HCT116 (cell line): ENCODE measurements at regions not wholly inside any gene's neighbourhood (a gene's known extent, or its start where the extent isn't known, plus 50 kb on each side); places are given as distances from the start of the nearest gene placed in this dataset.

ENCODE experiments used
- ATAC-seq: fragments of 200-7000 bp; cut with Tn5 transposase; 2 replicates; pipeline ENCODE4 v1.9.1; 2020; ENCODE audit warnings: mild to moderate bottlenecking, moderate library complexity
- BruUV-seq: library from RNA; stranded (reverse); fragments of 400-500 nt; replicated peaks from 2 replicates; lab custom pipeline; 2021; lab: Mats Ljungman, UMichigan
- CTCF ChIA-PET: fragments of 300-600 bp; sonication (Branson Sonifier 250); formaldehyde crosslinking; loops from one replicate; lab custom pipeline; 2021; ENCODE audit warnings: antibody characterized with exemption; lab: Charles Lee
- POLR2A ChIA-PET: fragments of 300-600, 350-600 bp; sonication (Branson Sonifier 250); formaldehyde crosslinking; loops from one replicate; lab custom pipeline; 2021; ENCODE audit warnings: antibody characterized with exemption; lab: Charles Lee
- RAD21 ChIA-PET, 2 experiments: fragments of 300-600 bp; sonication (Branson Sonifier 250); formaldehyde crosslinking; loops; one replicate each; lab custom pipeline; 2023; ENCODE audit warnings: low total read pairs in 2 of 2; ENCODE audit not compliant: uncharacterized antibody in 2 of 2, unreplicated experiment in 2 of 2, low non-redundant PET in 1 of 2; lab: Charles Lee
- DNase-seq: peaks from one replicate; pipeline ENCODE4 v3.0.0-alpha.2; 2010; ENCODE audit warnings: low read depth, low spot score
- H2AFZ ChIP-seq: fragments of 200-600 bp; shearing (Covaris generic), sonication (generic); 2 replicates; pipeline ENCODE4 v1.6.1; 2017; ENCODE audit warnings: low read depth, mixed run types, mixed read lengths, antibody characterized with exemption, low read length; ENCODE audit not compliant: poor library complexity, severe bottlenecking
- H3K27ac ChIP-seq: 2 replicates; pipeline ENCODE4 v1.5.1; 2012; ENCODE audit warnings: low read depth, low read length
- H3K27me3 ChIP-seq: fragments of 200-600 bp; sonication (generic); 2 replicates; pipeline ENCODE4 v1.6.1; 2016; ENCODE audit warnings: mixed run types, low read length, mixed read lengths; ENCODE audit not compliant: insufficient read depth
- H3K36me3 ChIP-seq, 2 experiments: fragments of 200-500 bp in 1 of 2; fragments of 200-600 bp in 1 of 2; sonication (Bioruptor generic) in 1 of 2; sonication (generic) in 1 of 2; 2 replicates each; pipeline versions ENCODE4 v1.5.1 to v1.6.1; 2014 to 2016; ENCODE audit warnings: low read length in 2 of 2, inconsistent platforms in 1 of 2, mixed read lengths in 1 of 2, mixed run types in 1 of 2; ENCODE audit not compliant: insufficient read depth in 2 of 2, control insufficient read depth in 1 of 2
- H3K4me1 ChIP-seq, 2 experiments: fragments of 200-600 bp in 1 of 2; sonication (generic) in 1 of 2; 2 replicates each; pipeline versions ENCODE4 v1.5.1 to v1.6.1; 2012 to 2017; ENCODE audit warnings: low read length in 2 of 2, inconsistent platforms in 1 of 2, mild to moderate bottlenecking in 1 of 2, mixed read lengths in 1 of 2, mixed run types in 1 of 2, moderate library complexity in 1 of 2; ENCODE audit not compliant: insufficient read depth in 2 of 2, control insufficient read depth in 1 of 2
- H3K4me2 ChIP-seq: fragments of 200-600 bp; sonication (generic); 2 replicates; pipeline ENCODE4 v1.6.1; 2017; ENCODE audit warnings: mixed run types, low read length, mixed read lengths
- H3K4me3 ChIP-seq, 2 experiments: fragments of 200-600 bp in 1 of 2; sonication (generic) in 1 of 2; replicated peaks in 1 of 2; 2 replicates each; pipeline ENCODE4 v1.5.1; 2011 to 2016; ENCODE audit warnings: low read length in 2 of 2, control low read depth in 1 of 2, low read depth in 1 of 2, mild to moderate bottlenecking in 1 of 2, mixed read lengths in 1 of 2, mixed run types in 1 of 2
- H3K79me2 ChIP-seq: fragments of 200-600 bp; sonication (generic); 2 replicates; pipeline ENCODE4 v1.6.1; 2017; ENCODE audit warnings: mild to moderate bottlenecking, mixed run types, low read length, moderate library complexity, mixed read lengths; ENCODE audit not compliant: insufficient read depth
- H3K9ac ChIP-seq: fragments of 200-600 bp; sonication (generic); 2 replicates; pipeline ENCODE4 v1.6.1; 2016; ENCODE audit warnings: low read length, mixed read lengths
- H3K9me2 ChIP-seq: fragments of 200-600 bp; sonication (generic), shearing (Covaris generic); 2 replicates; pipeline ENCODE4 v1.6.1; 2017; ENCODE audit warnings: mixed run types, mild to moderate bottlenecking, moderate library complexity; ENCODE audit not compliant: insufficient read depth
- H3K9me3 ChIP-seq, 2 experiments: fragments of 200-500 bp in 1 of 2; fragments of 200-600 bp in 1 of 2; sonication (Bioruptor generic) in 1 of 2; sonication (generic) in 1 of 2; 2 replicates each; pipeline ENCODE4 v1.6.1; 2014 to 2017; ENCODE audit warnings: low read length in 2 of 2, mixed read lengths in 2 of 2, inconsistent platforms in 1 of 2, low read depth in 1 of 2, mild to moderate bottlenecking in 1 of 2, mixed run types in 1 of 2, moderate library complexity in 1 of 2; ENCODE audit not compliant: control insufficient read depth in 1 of 2, insufficient read depth in 1 of 2
- H4K20me1 ChIP-seq: fragments of 200-600 bp; sonication (generic), shearing (Covaris generic); 2 replicates; pipeline ENCODE4 v1.6.1; 2017; ENCODE audit warnings: mixed run types, mild to moderate bottlenecking, moderate library complexity; ENCODE audit not compliant: insufficient read depth
- CBX3 ChIP-seq: IDR thresholded peaks from 2 replicates; pipeline ENCODE4 v1.6.1; 2012; ENCODE audit warnings: low read depth
- CEBPB ChIP-seq: IDR thresholded peaks from 2 replicates; pipeline ENCODE4 v1.6.1; 2012; ENCODE audit warnings: low read depth
- EGR1 ChIP-seq: IDR thresholded peaks from 2 replicates; pipeline ENCODE4 v1.6.1; 2012; ENCODE audit warnings: low read depth
- ELF1 ChIP-seq: IDR thresholded peaks from 2 replicates; pipeline ENCODE4 v1.6.1; 2012; ENCODE audit warnings: low read depth, borderline replicate concordance
- EZH2 ChIP-seq: fragments of 200-600 bp; sonication (generic); IDR thresholded peaks from 2 replicates; pipeline ENCODE4 v1.6.1; 2017; ENCODE audit warnings: antibody characterized with exemption, mixed run types
- EZH2phosphoT487 ChIP-seq: fragments of 200-600 bp; IDR thresholded peaks from 2 replicates; pipeline ENCODE4 v1.6.1; 2018; ENCODE audit warnings: antibody characterized with exemption, borderline replicate concordance
- FOSL1 ChIP-seq: IDR thresholded peaks from 2 replicates; pipeline ENCODE4 v1.6.1; 2012; ENCODE audit warnings: low read depth
- JUND ChIP-seq: IDR thresholded peaks from 2 replicates; pipeline ENCODE4 v1.6.1; 2012
- POLR2A ChIP-seq: IDR thresholded peaks from 2 replicates; pipeline ENCODE4 v1.7.0; 2011; ENCODE audit warnings: borderline replicate concordance; ENCODE audit not compliant: insufficient read depth, insufficient read length; ENCODE audit errors: extremely low read depth
- POLR2AphosphoS5 ChIP-seq: IDR thresholded peaks from 2 replicates; pipeline ENCODE4 v1.6.1; 2011; ENCODE audit warnings: mild to moderate bottlenecking, low read depth, low read length, moderate library complexity
- RAD21 ChIP-seq: IDR thresholded peaks from 2 replicates; pipeline ENCODE4 v1.6.1; 2012; ENCODE audit warnings: low read depth, mild to moderate bottlenecking
- SIN3A ChIP-seq: IDR thresholded peaks from 2 replicates; pipeline ENCODE4 v1.6.1; 2012; ENCODE audit warnings: low read depth
- TCF7L2 ChIP-seq: IDR thresholded peaks from 2 replicates; pipeline ENCODE4 v1.7.0; 2011; ENCODE audit warnings: borderline replicate concordance, inconsistent platforms; ENCODE audit not compliant: insufficient read depth, insufficient read length; ENCODE audit errors: extremely low read depth
- YY1 ChIP-seq: IDR thresholded peaks from 2 replicates; pipeline ENCODE4 v1.6.1; 2011; ENCODE audit warnings: low read length, low read depth, moderate library complexity, mild to moderate bottlenecking; ENCODE audit not compliant: insufficient replicate concordance; ENCODE audit errors: extremely low read depth
- ZNF274 ChIP-seq: fragments of 200-500 bp; sonication (Bioruptor generic); IDR thresholded peaks from 2 replicates; pipeline ENCODE4 v1.6.1; 2014; ENCODE audit warnings: mild to moderate bottlenecking, low read depth, low read length, inconsistent platforms
- intact Hi-C: fragments of 100-400 bp; cut with micrococcal nuclease; formaldehyde crosslinking; loops from 2 replicates; pipeline ENCODE4 v1.10.0; 2022
- TF ChIP-seq, protein P1 (sequence below): IDR thresholded peaks from 2 replicates; pipeline ENCODE4 v1.6.1; 2012
- TF ChIP-seq, protein P2 (sequence below), 3 experiments: fragments of 200-600 bp in 1 of 3; sonication (generic) in 1 of 3; IDR thresholded peaks in 2 of 3; conservative IDR thresholded peaks in 1 of 3; 2 replicates each; pipeline ENCODE4 v1.5.1; 2012 to 2017; ENCODE audit warnings: low read depth in 2 of 3, low read length in 2 of 3, antibody characterized with exemption in 1 of 3, borderline replicate concordance in 1 of 3, control low read depth in 1 of 3, mild to moderate bottlenecking in 1 of 3, mixed read lengths in 1 of 3, mixed run types in 1 of 3, moderate library complexity in 1 of 3; ENCODE audit not compliant: insufficient read depth in 1 of 3
- TF ChIP-seq, protein P3 (sequence below): IDR thresholded peaks from 2 replicates; pipeline ENCODE4 v1.6.1; 2011; ENCODE audit warnings: mild to moderate bottlenecking, low read length, moderate library complexity; ENCODE audit not compliant: insufficient replicate concordance; ENCODE audit errors: extremely low read depth
- TF ChIP-seq, protein P4 (sequence below): IDR thresholded peaks from 2 replicates; pipeline ENCODE4 v1.6.1; 2012; ENCODE audit warnings: low read depth

DNA sequence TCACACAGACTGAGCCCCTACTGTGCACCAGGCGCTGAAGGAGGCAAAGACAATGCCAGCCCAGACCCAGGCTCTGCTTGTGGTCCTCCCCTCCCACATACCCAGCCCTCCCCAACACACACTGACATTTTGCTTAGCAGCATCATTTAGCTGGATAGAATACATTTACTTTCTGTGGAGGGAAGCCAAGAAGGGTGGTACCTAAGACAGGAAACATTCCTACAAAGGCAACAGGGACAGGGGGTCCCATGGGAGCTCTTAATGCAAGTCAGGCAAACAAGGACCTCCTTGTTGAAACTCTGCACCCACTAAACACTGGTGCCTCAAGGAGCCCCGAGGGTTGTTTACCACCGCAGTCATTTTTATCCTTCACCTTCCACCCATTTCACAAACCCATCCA is 77.0 kb upstream of the ZNF507 start:
- no peaks in the 10 kb centered on the region for H3K4me1 ChIP-seq
- no peak overlapping the region for H3K4me2 ChIP-seq
- ChIA-PET POLR2A (no interaction called here), CTCF (no interaction called here), RAD21 (no interaction called here)
- no peak overlapping the region for H2AFZ ChIP-seq
- intact Hi-C loops = no loop called here
- TF ChIP-seq EZH2phosphoT487 (no peak), CBX3 (no peak), ELF1 (no peak), FOSL1 (no peak), ZNF274 (no peak), EGR1 (no peak), JUND (no peak), RAD21 (no peak), POLR2A (no peak), TCF7L2 (no peak), YY1 (no peak), EZH2 (no peak), SIN3A (no peak), CEBPB (no peak), POLR2AphosphoS5 (no peak)
- TF ChIP-seq, protein P1, sequence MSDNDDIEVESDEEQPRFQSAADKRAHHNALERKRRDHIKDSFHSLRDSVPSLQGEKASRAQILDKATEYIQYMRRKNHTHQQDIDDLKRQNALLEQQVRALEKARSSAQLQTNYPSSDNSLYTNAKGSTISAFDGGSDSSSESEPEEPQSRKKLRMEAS = no peak
- TF ChIP-seq, protein P2, sequence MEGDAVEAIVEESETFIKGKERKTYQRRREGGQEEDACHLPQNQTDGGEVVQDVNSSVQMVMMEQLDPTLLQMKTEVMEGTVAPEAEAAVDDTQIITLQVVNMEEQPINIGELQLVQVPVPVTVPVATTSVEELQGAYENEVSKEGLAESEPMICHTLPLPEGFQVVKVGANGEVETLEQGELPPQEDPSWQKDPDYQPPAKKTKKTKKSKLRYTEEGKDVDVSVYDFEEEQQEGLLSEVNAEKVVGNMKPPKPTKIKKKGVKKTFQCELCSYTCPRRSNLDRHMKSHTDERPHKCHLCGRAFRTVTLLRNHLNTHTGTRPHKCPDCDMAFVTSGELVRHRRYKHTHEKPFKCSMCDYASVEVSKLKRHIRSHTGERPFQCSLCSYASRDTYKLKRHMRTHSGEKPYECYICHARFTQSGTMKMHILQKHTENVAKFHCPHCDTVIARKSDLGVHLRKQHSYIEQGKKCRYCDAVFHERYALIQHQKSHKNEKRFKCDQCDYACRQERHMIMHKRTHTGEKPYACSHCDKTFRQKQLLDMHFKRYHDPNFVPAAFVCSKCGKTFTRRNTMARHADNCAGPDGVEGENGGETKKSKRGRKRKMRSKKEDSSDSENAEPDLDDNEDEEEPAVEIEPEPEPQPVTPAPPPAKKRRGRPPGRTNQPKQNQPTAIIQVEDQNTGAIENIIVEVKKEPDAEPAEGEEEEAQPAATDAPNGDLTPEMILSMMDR (IDR thresholded peaks at IDR 0.05 in 2 of 3, conservative IDR thresholded peaks at IDR 0.05 in 1 of 3; ENCODE audit: borderline replicate concordance in 1 of 3, insufficient read depth in 1 of 3, low read depth in 2 of 3, low read length in 2 of 3) = no peak
- TF ChIP-seq, protein P3, sequence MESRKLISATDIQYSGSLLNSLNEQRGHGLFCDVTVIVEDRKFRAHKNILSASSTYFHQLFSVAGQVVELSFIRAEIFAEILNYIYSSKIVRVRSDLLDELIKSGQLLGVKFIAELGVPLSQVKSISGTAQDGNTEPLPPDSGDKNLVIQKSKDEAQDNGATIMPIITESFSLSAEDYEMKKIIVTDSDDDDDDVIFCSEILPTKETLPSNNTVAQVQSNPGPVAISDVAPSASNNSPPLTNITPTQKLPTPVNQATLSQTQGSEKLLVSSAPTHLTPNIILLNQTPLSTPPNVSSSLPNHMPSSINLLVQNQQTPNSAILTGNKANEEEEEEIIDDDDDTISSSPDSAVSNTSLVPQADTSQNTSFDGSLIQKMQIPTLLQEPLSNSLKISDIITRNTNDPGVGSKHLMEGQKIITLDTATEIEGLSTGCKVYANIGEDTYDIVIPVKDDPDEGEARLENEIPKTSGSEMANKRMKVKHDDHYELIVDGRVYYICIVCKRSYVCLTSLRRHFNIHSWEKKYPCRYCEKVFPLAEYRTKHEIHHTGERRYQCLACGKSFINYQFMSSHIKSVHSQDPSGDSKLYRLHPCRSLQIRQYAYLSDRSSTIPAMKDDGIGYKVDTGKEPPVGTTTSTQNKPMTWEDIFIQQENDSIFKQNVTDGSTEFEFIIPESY = no peak
- TF ChIP-seq, protein P4, sequence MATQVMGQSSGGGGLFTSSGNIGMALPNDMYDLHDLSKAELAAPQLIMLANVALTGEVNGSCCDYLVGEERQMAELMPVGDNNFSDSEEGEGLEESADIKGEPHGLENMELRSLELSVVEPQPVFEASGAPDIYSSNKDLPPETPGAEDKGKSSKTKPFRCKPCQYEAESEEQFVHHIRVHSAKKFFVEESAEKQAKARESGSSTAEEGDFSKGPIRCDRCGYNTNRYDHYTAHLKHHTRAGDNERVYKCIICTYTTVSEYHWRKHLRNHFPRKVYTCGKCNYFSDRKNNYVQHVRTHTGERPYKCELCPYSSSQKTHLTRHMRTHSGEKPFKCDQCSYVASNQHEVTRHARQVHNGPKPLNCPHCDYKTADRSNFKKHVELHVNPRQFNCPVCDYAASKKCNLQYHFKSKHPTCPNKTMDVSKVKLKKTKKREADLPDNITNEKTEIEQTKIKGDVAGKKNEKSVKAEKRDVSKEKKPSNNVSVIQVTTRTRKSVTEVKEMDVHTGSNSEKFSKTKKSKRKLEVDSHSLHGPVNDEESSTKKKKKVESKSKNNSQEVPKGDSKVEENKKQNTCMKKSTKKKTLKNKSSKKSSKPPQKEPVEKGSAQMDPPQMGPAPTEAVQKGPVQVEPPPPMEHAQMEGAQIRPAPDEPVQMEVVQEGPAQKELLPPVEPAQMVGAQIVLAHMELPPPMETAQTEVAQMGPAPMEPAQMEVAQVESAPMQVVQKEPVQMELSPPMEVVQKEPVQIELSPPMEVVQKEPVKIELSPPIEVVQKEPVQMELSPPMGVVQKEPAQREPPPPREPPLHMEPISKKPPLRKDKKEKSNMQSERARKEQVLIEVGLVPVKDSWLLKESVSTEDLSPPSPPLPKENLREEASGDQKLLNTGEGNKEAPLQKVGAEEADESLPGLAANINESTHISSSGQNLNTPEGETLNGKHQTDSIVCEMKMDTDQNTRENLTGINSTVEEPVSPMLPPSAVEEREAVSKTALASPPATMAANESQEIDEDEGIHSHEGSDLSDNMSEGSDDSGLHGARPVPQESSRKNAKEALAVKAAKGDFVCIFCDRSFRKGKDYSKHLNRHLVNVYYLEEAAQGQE = no peak
- no peaks in the 10 kb centered on the region for H4K20me1 ChIP-seq
- no peak overlapping the region for H3K27ac ChIP-seq
- BruUV-seq = no TSS peak
- H3K9me2 ChIP-seq = no peaks in the 10 kb centered on the region
- no peaks in the 10 kb centered on the region for H3K79me2 ChIP-seq
- DNase-seq = no peak
- no peaks in the 10 kb centered on the region for H3K9me3 ChIP-seq
- no peaks in the 10 kb centered on the region for H3K36me3 ChIP-seq
- H3K9ac ChIP-seq = no peak overlapping the region
- no peak overlapping the region for H3K4me3 ChIP-seq
- ATAC-seq = no peak
- peaks cover 33% of the 10 kb centered on the region; the same call in 1 of the 2 replicates for H3K27me3 ChIP-seq
